Loucy (cell line): ENCODE measurements at regions not wholly inside any gene's neighbourhood (a gene's known extent, or its start where the extent isn't known, plus 50 kb on each side); places are given as distances from the start of the nearest gene placed in this dataset.

Experiments
- CTCF ChIP-seq: fragments of 200-600 bp; sonication (generic); conservative IDR thresholded peaks from 2 replicates; pipeline ENCODE4 v1.5.1; 2014; ENCODE audit warnings: mild to moderate bottlenecking, antibody characterized with exemption, low read length
- EZH2phosphoT487 ChIP-seq: fragments of 200-600 bp; IDR thresholded peaks from 2 replicates; pipeline ENCODE4 v1.6.1; 2018; ENCODE audit warnings: antibody characterized with exemption, mild to moderate bottlenecking, moderate library complexity, borderline replicate concordance

GRCh38 chr6:27650620-27651370 is 177.9 kb upstream of the ZNF184 start:
- TF ChIP-seq EZH2phosphoT487 (no peak), CTCF (no peak)
